ENCODE measurements at regions not wholly inside any gene's neighbourhood (a gene's known extent, or its start where the extent isn't known, plus 50 kb on each side); places are given as distances from the start of the nearest gene placed in this dataset.
"Not testable (repeated sequence)": the region's sequence is repeated elsewhere in the genome, so short reads cannot be mapped to it uniquely, and the experiment has no call there.

GRCh38 chr1:120257064-120257777, 80.9 kb upstream of the SEC22B start:
- TF ChIP-seq CTCF, POLR2A (IDR thresholded peaks at IDR 0.05): not testable (repeated sequence)

All from uterus (tissue), 2 donors.